ENCODE measurements at regions not wholly inside any gene's neighbourhood (a gene's known extent, or its start where the extent isn't known, plus 50 kb on each side); places are given as distances from the start of the nearest gene placed in this dataset.

DNA sequence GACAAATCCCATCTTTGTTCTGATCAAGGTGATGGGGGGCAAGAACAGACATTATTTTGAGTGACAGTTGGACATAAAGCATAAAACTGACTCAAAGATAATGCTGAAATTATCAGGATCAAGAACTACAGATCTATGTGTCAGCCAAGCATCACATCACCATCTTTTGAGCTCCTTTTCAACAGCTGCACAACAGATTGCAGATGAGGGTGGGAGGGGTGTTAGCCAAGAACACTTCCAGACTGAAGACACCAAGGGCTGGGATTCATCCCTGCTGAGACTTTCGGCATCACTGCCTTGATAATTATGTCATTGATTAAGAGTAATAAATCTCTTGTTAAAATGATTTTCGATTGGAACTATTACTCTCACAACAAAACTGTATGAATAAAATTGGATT, 191.5 kb upstream of the NETO1 start:
- no peak overlapping the region for H3K4me3 ChIP-seq (ENCODE audit: low read length, poor library complexity, severe bottlenecking)
- 0 out of 2 replicates have a peak, but pooled peaks cover 3% of the 10 kb centered on the region for H3K9me2 ChIP-seq (replicated peaks; ENCODE audit: low read depth, low read length)
- TF ChIP-seq, protein P1, sequence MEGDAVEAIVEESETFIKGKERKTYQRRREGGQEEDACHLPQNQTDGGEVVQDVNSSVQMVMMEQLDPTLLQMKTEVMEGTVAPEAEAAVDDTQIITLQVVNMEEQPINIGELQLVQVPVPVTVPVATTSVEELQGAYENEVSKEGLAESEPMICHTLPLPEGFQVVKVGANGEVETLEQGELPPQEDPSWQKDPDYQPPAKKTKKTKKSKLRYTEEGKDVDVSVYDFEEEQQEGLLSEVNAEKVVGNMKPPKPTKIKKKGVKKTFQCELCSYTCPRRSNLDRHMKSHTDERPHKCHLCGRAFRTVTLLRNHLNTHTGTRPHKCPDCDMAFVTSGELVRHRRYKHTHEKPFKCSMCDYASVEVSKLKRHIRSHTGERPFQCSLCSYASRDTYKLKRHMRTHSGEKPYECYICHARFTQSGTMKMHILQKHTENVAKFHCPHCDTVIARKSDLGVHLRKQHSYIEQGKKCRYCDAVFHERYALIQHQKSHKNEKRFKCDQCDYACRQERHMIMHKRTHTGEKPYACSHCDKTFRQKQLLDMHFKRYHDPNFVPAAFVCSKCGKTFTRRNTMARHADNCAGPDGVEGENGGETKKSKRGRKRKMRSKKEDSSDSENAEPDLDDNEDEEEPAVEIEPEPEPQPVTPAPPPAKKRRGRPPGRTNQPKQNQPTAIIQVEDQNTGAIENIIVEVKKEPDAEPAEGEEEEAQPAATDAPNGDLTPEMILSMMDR (conservative IDR thresholded peaks at IDR 0.05; ENCODE audit: low read length): no peak
- no peak for TF ChIP-seq EZH2phosphoT487 (IDR thresholded peaks at IDR 0.05; ENCODE audit: borderline replicate concordance)
- no peaks in the 10 kb centered on the region for H3K4me1 ChIP-seq (ENCODE audit: insufficient read depth, low read length, poor library complexity, severe bottlenecking)
- H3K9ac ChIP-seq (ENCODE audit: low read depth, low read length, poor library complexity, severe bottlenecking): no peak overlapping the region
- H3K9me3 ChIP-seq (ENCODE audit: insufficient read depth, low read depth, low read length): no peaks in the 10 kb centered on the region
- no peaks in the 10 kb centered on the region for H3K27me3 ChIP-seq (ENCODE audit: insufficient read depth, low read length, poor library complexity, severe bottlenecking)
- H3K79me2 ChIP-seq (ENCODE audit: insufficient read depth, low read length): no peaks in the 10 kb centered on the region
- H4K20me1 ChIP-seq (ENCODE audit: insufficient read depth, low read length, poor library complexity, severe bottlenecking): no peaks in the 10 kb centered on the region
- no peak overlapping the region for H2AFZ ChIP-seq (ENCODE audit: low read length)
- H3K4me2 ChIP-seq (ENCODE audit: low read depth, low read length, poor library complexity, severe bottlenecking): no peak overlapping the region
- no peaks in the 10 kb centered on the region for H3F3A ChIP-seq (ENCODE audit: low read depth)
- no peaks in the 10 kb centered on the region for H3K36me3 ChIP-seq (ENCODE audit: insufficient read depth, low read length)

DNA sequence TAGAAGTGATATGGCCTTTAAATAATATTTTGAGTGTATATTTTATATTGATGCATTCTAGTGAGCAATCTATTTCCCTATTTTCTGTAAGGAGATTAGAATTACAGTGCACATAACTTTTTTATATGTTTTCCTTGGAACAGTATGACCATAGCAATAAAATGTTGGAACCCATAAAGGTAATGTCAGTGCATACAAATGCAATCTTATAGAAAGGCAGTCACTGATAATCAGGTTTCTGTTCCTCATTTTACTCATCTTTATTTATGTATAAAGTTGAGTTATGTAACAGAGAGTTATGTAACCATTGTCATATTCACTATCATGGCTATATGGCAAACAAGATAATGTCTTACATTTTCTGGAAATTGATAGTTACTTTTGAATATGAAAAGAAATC, 179.9 kb upstream of the NETO1 start:
- TF ChIP-seq, protein P1 (conservative IDR thresholded peaks at IDR 0.05; ENCODE audit: low read length): no peak
- TF ChIP-seq EZH2phosphoT487 (IDR thresholded peaks at IDR 0.05; ENCODE audit: borderline replicate concordance): no peak
- H2AFZ ChIP-seq (ENCODE audit: low read length): no peak overlapping the region

DNA sequence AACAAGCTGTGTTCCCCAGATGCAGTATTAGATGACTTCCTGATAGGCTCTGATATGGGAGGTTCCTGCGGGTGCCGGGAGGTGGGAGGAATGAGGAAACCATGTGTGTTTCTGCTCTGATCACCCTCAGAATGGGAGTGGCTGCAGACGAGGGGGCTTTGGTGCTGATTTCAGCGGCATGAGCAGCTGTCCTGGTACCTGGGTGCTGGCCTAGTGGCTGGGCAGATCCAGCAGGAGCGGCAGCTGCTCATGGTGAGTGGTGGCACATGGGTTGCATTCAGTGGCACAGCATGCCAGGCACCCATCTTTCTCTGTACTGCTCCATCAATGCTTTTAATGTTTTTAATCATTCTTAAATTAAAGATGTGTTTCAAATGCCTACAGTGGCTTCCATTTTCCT, 177.2 kb upstream of the NETO1 start:
- no peak for TF ChIP-seq EZH2phosphoT487 (IDR thresholded peaks at IDR 0.05; ENCODE audit: borderline replicate concordance)
- TF ChIP-seq, protein P1 (conservative IDR thresholded peaks at IDR 0.05; ENCODE audit: low read length): no peak
- Histone ChIP-seq H3K4me1 (ENCODE audit: insufficient read depth, low read length, poor library complexity, severe bottlenecking) (peaks cover 23% of the 10 kb centered on the region), H4K20me1 (ENCODE audit: insufficient read depth, low read length, poor library complexity, severe bottlenecking) (no peaks in the 10 kb centered on the region), H3K4me3 (ENCODE audit: low read length, poor library complexity, severe bottlenecking) (no peak overlapping the region), H3F3A (ENCODE audit: low read depth) (no peaks in the 10 kb centered on the region), H3K27me3 (ENCODE audit: insufficient read depth, low read length, poor library complexity, severe bottlenecking) (no peaks in the 10 kb centered on the region), H3K4me2 (ENCODE audit: low read depth, low read length, poor library complexity, severe bottlenecking) (no peak overlapping the region), H3K9me2 (replicated peaks; ENCODE audit: low read depth, low read length) (no peaks in the 10 kb centered on the region), H3K9me3 (ENCODE audit: insufficient read depth, low read depth, low read length) (peaks cover 1% of the 10 kb centered on the region; the same call in 1 of the 2 replicates), H3K36me3 (ENCODE audit: insufficient read depth, low read length) (no peaks in the 10 kb centered on the region), H3K9ac (ENCODE audit: low read depth, low read length, poor library complexity, severe bottlenecking) (no peak overlapping the region), H2AFZ (ENCODE audit: low read length) (no peak overlapping the region), H3K79me2 (ENCODE audit: insufficient read depth, low read length) (no peaks in the 10 kb centered on the region)

More for the DNA sequence above, 179.9 kb upstream of the NETO1 start:
- H3K4me1 ChIP-seq (ENCODE audit: insufficient read depth, low read length, poor library complexity, severe bottlenecking): peaks cover 6% of the 10 kb centered on the region
- no peaks in the 10 kb centered on the region for H3K36me3 ChIP-seq (ENCODE audit: insufficient read depth, low read length)
- no peaks in the 10 kb centered on the region for H4K20me1 ChIP-seq (ENCODE audit: insufficient read depth, low read length, poor library complexity, severe bottlenecking)
- H3K27me3 ChIP-seq (ENCODE audit: insufficient read depth, low read length, poor library complexity, severe bottlenecking): no peaks in the 10 kb centered on the region
- no peak overlapping the region for H3K9ac ChIP-seq (ENCODE audit: low read depth, low read length, poor library complexity, severe bottlenecking)
- H3K9me2 ChIP-seq (replicated peaks; ENCODE audit: low read depth, low read length): no peaks in the 10 kb centered on the region
- no peaks in the 10 kb centered on the region for H3K79me2 ChIP-seq (ENCODE audit: insufficient read depth, low read length)
- H3K4me2 ChIP-seq (ENCODE audit: low read depth, low read length, poor library complexity, severe bottlenecking): no peak overlapping the region
- no peak overlapping the region for H3K4me3 ChIP-seq (ENCODE audit: low read length, poor library complexity, severe bottlenecking)
- H3K9me3 ChIP-seq (ENCODE audit: insufficient read depth, low read depth, low read length): peaks cover 9% of the 10 kb centered on the region; the same call in 1 of the 2 replicates
- no peaks in the 10 kb centered on the region for H3F3A ChIP-seq (ENCODE audit: low read depth)

Measured in Loucy (cell line).